ENCODE measurements at regions not wholly inside any gene's neighbourhood (a gene's known extent, or its start where the extent isn't known, plus 50 kb on each side); places are given as distances from the start of the nearest gene placed in this dataset.

DNA sequence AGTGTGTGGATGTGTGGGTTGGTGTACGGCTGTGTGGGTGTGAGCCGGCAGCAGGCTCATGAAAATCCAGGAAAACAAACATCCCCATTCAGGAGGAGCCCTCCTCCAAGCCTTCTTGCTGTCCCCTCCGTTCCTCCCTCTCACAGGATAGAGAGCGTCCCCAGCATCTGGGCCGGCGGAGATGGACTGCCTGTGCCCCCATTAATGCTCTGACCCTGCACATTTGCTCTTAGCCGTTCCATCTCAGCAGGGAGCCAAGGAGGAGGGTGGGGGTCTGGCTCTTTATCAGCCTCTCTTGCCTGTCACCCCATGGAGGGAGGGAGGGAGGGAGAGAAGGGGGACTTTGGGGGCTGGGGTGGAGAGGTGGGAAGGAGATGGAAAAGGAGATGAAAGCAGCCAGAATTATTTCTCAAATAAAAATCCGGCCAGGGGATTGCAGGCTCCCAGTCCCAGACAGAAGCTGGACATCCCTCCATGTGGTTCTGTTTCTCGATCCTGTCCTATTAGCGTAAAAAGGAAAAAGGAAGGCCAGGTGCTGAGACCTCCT, 240.0 kb upstream of the ZFHX3 start:
- DNase-seq: no peak

GRCh38 chr16:73286346-73287267, 238.7 kb upstream of the ZFHX3 start:
- no peak for DNase-seq

- DNase-seq: no peak
These were observed 237.7 kb upstream of the ZFHX3 start for GRCh38 chr16:73285436-73286201.

GRCh38 chr16:73280388-73280787, 232.5 kb upstream of the ZFHX3 start:
- no peak for DNase-seq

- no peak for DNase-seq
These were observed 231.5 kb upstream of the ZFHX3 start for GRCh38 chr16:73279451-73279850.

DNA sequence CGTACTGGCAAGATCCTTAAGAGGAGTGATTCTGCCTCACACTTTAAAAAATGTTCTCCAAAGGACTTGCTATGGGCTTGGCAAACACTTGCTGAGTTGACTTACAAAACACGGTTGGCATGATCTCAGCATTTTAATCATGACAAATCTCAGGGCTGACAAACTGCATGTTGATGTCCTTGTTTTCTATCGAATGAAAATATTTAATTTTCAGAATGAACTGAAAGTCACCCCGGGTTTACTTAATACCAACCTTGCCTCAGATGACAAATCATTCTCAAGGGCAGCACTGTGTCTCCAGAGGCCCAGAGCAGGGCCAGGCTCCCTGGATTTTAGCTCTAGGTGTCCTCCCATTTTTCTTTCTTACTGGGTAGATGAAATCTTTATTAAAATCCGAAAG, 229.1 kb upstream of the ZFHX3 start:
- no peak for DNase-seq

DNA sequence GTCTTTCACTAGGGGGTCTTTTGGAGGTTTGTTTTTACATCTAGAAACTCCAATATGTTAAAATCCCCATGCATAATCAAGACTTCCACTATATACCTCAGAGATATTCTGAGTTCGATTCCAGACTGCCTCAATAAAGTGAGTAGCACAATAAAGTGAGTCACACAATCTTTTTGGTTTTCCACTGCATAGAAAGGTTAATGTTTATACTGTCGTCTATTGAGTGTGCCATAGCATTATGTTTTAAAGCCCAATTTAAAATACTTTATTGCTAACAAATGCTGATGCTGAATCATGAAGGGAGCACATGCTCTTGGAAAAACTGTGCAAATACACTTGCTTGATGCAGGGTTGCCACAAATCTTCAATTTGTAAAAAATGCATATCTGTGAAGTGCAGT, 227.5 kb upstream of the ZFHX3 start:
- no peak for DNase-seq

DNA sequence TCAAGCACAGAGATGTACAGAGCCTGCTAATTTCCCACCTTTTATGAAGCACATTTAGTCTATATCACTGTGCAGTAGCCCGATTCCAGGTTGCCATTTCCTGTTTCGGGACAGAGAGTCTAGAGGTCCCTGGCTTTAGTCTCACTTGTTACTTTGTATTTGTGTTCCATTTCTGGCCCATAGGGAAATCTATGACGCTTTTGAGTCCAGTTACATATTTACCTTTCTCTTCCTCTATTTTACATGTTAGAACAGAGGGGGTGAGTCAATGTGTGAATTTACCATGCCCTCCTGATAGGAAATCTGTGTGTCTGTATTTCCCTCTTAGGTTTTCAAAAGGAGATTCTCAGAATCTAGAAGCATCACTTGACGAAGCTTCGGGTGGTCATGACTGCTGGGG, 227.1 kb upstream of the ZFHX3 start:
- no peak for DNase-seq

DNA sequence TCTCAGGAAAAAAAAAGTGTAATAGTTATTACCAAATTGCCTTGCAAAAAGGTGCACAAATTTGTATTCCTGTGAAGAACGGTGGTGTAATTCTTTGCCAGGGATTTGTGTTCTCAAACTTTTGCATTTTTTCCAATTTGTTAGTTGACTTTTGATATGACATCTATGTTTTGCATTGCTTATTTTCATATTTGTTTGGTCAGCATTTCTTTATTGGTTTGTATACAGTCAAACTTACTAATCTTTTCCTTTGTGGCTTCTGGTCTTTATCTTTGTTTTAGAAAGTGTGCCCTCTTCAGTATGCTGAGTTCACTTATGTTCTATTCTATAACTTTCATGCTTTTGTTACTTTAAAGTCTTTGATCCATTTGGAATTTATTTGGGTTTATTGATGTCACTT, 226.2 kb upstream of the ZFHX3 start:
- DNase-seq: no peak

- no peak for DNase-seq
These were observed 220.6 kb upstream of the ZFHX3 start for GRCh38 chr16:73268366-73268993.

GRCh38 chr16:73265935-73266334, 218.0 kb upstream of the ZFHX3 start:
- DNase-seq: no peak

- no peak for DNase-seq
These were observed 217.4 kb upstream of the ZFHX3 start for GRCh38 chr16:73265124-73265837.

DNA sequence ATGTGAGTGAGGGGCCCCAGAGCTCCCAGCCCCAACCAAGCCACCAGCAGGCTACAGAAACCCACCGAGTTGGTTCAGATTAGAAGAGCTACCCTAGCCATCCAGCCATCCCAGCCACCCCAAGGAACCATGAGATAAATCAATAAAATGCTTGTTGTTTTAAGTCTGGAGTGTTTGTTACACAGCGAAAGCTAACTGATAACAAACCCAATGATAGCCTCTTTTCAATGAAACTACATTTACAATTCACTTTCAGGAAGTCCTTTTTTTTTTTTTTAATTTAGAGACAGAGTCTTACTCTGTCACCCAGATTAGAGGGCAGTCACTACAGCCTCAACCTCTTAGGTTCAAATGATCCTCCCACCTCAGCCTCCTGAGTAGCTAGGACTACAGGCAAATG, 215.0 kb upstream of the ZFHX3 start:
- no peak for DNase-seq

DNA sequence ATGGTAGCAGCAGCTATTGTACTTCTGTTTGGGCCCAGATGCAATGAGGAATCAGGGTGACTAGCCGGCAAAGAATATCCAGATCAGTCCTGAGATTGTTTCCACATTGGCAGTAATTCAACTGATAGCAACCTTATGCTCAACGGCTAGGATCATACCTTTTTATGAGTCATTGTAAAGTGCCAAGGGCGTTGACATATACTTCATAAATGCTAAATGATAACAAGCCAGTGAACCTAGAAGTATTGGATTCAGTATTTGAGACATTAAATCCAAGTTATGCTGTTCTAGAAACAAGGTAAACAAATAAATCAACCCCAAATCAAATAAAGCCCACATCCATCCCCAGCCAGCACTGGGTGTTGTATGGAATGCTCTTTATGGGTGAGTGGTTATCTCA, 207.1 kb upstream of the ZFHX3 start:
- no peak for DNase-seq

DNA sequence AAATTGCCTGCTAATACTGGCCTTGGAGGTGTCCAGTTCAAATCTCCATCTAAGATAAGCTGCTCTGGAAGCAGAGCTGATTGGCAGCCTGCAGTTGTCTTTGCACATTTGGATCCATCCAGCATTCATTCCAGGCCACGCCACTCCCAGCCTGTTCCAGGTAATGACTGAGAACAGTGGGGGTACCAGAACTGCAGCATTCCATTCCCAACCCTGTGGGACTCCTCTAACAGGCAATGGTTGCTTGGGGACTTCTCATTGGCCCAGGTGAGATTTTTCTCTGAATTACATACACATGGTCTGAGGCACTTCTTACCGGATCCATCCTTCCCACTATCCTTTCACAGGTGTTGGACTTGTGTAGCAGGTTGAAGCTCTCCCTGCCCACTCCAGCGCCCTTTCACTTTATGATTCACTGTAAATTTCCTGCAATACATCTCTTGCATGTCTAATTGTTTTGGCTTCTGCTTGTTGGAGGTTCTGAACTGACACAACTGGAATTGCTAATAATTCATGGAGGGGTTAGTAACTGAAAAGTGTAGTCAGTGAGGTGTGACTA, 206.1 kb upstream of the ZFHX3 start:
- no peak for DNase-seq

DNA sequence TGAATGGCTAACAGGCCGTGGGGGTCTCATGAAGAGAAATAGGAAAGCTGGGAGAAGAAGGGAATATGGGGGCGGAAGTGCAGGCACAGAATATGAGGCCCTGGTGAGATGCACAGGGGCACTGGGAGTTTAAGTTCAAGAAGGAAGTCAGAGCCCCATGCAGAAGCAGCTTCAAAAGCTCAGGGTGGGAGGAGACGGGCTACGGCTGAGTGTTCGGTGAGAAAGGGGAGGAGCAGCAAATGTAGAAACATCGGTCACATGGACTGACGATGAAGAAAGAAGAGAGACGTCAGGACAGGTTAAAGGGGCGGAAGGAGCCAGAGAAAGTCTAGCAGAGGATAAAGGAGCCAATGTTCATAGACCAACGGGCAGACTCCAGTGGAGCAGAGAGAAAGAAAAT, 204.5 kb upstream of the ZFHX3 start:
- no peak for DNase-seq

DNA sequence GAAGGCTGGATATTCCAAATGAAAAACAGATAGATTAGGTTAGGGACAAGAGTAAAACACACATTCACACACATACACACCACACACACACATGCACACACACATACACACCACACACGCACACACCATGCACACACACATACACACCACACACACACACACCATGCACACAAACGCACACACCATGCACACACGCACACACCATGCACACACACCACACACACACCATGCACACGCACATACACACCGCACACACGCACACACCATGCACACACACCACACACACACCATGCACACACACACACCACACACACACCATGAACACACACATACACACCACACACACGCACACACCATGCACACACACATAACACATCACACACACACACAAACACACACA, 203.7 kb upstream of the ZFHX3 start:
- DNase-seq: no peak

DNA sequence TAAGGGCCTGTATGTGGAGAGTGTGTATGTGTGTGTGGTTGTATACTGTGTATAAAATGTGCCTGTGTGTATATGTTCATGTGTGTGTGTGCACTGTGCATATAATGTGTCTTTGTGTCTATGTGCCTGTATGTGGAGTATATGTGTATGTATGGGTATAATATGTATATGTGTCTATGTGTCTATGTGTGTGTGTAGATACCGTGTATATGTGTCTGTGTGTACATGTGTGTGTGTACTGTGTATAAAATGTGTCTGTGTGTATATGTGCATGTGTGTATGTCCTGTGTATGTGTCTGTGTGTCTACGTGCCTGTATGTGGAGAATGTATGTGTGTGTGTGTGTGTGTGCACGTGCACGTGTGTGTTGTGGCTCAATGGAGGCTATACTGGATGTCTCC, 200.4 kb upstream of the ZFHX3 start:
- DNase-seq: no peak

DNA sequence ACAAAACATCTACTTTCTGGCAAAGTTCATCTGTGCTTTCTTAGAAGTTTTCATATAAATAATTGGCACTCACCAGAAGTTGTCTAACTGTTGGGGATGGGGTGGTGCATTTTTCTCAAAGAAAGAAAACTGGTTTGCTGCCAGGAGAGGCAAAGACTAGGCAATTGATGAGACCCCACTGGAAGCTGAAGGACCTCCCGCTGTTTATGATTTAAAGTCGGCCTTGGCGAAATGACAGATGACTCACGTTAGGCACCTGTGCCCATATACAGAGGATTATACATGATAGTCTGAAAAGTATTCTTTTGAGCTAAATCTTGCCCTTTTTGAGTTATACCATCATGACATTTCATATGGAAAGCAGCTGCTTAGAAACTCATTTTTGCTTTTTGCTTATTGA, 193.0 kb upstream of the ZFHX3 start:
- DNase-seq: no peak

DNA sequence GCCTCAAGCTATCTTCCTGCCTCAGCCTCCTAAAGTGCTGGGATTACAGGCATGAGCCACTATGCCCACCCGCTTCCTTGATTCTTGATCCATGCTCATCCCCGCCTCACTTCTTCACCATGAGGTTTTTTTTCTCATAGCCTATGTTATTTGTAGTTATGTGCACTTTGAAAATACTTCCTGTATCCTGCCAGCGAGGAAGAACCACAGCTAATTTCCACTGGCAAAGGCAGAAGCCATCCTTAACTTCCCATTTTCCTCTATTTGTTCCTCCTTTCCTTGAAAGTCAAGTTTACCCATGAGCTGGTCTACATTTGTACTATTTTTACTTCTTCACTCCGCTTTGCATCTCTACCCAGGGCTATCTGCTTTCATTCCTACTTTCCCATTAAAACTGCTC, 189.7 kb upstream of the ZFHX3 start:
- DNase-seq: no peak

DNA sequence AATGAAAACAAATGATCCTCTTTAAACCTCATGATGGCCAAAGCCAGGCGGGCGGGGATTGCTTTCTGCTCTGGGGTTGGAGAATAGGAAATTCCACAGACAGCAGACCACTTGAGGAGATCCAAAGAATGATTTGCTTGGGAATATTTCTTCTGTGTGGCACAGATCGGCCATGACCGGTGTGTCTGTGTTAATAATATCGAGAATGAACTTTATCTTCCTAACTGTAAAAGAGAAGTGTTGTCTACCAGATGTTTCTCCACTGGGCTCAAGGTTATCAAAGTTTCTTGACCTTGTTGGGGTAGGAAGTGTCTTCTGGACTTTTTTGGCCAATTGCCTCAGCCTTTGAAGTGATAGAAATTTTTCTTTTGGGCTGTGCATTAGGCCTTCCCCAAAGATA, 186.6 kb upstream of the ZFHX3 start:
- no peak for DNase-seq

DNA sequence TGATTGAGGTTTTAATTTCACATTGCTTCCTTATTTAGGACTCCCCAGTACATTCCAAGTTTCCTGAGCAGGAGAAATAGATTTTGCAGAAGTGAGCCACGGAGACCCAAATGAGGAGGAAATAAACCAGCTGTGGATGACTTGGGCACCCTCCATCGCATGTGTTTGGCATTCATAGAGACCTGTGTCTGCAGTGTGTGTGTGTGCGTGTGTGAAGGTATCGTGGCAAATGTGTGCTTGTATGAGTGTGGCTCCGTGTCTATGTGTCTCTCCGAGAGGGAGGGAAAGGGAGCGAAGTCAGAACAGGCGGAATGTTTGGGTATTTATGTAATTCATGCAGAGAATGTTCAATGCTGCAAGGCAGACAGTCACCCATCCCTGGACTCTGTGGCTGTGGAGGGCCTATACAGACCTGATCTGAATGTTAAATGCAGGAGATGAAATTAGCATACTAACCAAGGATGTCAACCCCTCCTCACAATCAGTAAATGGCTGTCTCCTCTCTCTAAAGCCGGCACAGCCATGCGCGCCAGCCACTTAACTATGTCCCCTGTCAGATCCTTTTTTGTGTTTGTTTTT, 186.0 kb upstream of the ZFHX3 start:
- DNase-seq: no peak

All from activated CD4-positive, alpha-beta T cell treated with anti-CD3 and anti-CD28 coated beads, Interleukin-2, amount 50 U/mL, for 16 hours (primary cell).